HG03354 (cell line): ENCODE measurements at regions not wholly inside any gene's neighbourhood (a gene's known extent, or its start where the extent isn't known, plus 50 kb on each side); places are given as distances from the start of the nearest gene placed in this dataset.

ENCODE experiments used
- ATAC-seq: cut with Tn5 transposase; IDR thresholded peaks from one replicate; pipeline ENCODE4 v1.9.1; 2021; ENCODE audit warnings: mild to moderate bottlenecking; ENCODE audit not compliant: unreplicated experiment, poor library complexity, severe bottlenecking

DNA sequence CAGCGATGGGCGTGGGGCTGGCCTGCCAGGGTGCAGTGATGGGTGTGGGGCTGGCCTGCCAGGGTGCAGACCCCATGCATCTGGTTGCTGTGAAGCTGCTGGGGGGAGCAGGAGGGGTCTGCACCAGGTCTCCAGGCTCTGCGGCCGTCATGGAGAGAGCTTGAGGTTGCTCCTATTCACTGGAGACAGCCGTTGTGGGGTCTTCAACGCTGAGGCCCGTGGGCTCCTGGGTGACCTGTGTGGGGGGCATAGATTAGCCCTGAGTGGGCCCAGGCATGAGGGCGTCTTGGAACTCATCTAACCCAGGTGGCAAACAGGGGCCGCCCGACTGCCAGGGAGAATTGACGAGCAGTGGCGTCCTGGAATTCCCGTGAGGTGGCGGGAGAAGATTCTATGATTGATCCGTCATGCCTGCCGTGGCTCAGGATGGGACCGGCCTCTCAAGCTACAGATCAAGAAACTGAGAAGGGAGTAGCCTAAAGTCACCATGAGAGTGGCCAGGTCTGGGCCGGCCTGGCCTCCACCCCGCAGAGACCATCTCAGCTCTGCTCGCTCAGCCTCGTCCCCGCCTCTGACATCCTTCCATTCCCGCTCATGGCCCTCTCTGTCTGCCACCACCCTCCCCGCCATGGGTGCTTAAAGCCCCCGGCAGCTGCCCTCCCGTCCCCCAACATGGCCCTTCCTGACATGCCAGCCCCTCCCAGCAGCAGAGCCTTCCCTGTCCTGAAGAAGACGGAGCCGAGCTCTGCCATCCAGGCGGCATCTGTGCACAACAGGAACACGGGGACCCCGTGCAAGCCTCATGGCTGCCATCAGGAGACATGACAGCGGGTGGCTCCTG is 50.7 kb upstream of the ACSF3 start:
- ATAC-seq = no peak

- no peak for ATAC-seq
These were observed 49.8 kb upstream of the ACSF3 start for GRCh38 chr16:89043636-89044417.
